HG03521 (cell line): ENCODE measurements at regions not wholly inside any gene's neighbourhood (a gene's known extent, or its start where the extent isn't known, plus 50 kb on each side); places are given as distances from the start of the nearest gene placed in this dataset.
"Not testable (repeated sequence)": the region's sequence is repeated elsewhere in the genome, so short reads cannot be mapped to it uniquely, and the experiment has no call there.

ENCODE experiments used
- ATAC-seq: cut with Tn5 transposase; IDR thresholded peaks from one replicate; pipeline ENCODE4 v1.9.1; 2021; ENCODE audit warnings: mild to moderate bottlenecking, moderate library complexity; ENCODE audit not compliant: unreplicated experiment

DNA sequence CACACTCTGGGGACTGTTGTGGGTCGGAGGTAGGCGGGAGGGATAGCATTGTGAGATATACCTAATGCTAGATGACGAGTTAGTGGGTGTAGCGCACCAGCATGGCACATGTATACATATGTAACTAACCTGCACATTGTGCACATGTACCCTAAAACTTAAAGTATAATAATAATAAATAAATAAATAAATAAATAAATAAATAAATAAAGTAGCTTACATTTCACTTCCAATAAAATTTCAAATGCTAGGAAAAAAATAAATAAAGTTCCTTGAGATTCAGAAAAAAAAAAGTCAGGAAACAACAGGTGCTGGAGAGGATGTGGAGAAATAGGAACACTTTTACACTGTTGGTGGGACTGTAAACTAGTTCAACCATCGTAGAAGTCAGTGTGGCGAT lies 353.5 kb upstream of the UBE2E2 start:
- not testable (repeated sequence) for ATAC-seq

DNA sequence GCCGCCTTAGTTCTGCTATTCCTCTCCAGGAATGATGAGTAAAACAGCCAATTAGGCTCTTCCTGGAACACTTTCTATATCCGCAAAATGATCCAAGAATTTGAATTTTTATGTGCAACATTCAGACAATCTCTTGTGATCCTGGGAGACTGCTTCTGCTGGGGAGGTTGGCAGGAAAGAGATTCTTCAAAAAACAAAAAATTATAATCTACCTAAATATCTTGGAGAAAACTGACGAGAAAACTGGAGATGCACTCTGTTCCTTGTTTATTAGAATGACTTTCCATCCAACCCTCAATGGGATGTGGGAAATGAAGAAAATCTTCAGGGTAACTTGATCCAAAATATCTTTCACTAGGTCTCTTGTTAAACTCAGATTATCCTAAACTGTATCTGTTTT lies 346.3 kb upstream of the UBE2E2 start:
- ATAC-seq: no peak

DNA sequence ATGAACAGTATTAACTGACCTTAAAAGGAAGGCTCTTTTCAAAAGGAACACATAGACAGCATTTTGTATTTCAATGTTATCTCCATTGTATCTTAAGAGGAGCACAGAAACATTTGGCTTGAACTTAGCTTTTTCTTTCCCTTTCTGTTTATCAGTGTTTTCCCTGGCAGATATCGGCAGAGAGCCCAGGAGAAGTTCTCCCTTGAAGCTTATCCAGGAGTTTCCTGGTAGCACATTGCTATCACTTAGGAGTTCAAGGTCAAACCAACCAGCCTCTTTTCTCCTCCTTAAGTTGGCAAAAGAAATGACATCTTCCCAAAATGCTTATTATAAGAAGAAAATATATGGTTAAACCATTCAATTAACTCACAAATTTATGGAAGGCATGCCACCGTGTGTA lies 344.6 kb upstream of the UBE2E2 start:
- no peak for ATAC-seq

DNA sequence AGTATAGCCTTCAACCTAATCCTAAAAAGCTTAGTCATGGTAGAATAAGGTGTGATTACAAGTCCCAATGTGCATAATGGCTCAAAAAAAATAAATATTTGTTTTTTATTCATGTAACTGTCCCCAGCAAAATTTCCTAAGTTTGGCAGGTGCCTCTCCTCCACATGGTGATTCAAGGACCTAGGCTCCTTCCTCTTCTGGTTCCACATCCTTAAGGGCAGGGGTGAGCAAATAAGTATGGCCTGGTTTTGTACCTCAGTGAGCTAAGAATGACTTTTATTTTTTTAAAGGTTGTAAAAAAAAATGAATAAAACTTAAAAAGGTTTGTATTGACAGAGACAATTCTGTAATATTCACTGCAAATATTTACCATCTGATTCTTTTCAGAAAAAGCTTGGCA lies 343.5 kb upstream of the UBE2E2 start:
- ATAC-seq: no peak

DNA sequence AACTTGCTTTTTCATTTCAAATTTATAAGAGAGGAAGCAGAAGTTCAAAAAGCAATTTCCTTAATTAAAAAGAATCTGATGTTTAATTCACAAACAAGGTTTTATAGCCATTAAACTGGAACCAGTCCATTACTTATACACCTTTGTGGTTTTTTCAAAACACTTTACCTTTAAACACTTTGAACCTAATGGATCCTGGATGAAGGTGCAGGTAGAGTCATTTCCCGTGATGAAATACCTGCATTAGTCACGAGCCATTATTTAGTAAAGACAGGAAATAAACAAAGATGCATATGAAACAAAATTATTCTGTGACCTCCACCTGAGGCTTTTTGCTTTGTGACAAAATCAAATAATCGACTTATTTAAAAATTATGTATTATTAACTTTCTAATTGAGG lies 341.7 kb upstream of the UBE2E2 start:
- no peak for ATAC-seq

DNA sequence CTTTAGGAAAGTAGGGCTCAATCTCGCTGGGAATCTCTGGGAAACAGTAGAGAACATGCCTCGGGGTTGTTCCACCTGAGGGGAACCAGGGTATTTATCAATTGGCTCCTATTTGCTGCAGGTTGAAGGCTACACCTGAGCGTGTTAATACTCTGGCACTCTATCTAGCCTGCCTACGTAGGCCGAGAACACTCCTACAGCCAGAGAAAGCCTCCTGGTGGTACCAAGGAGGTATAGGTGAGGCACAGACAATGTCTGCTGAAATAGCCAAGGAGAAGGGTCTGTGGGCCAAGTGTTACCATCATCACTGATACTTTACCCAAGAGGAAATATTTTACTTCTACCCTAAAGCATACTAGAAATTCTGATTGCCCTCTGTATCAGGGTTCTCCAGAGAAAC lies 341.0 kb upstream of the UBE2E2 start:
- no peak for ATAC-seq

DNA sequence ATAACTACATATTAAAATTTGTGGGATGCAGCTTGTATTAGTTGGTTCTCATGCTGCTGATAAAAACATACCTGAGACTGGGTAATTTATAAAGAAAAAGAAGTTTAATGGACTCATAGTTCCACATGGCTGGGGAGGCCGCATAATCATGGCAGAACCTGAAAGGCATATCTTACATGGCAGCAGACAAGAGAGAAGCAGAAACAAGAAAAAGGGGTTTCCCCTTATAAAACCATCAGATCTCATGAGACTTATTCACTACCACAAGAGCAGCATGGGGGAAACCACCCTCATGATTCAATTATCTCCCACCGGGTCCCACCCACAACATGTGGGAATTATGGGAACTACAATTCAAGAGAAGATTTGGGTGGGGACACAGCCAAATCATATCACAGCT lies 320.3 kb upstream of the UBE2E2 start:
- not testable (repeated sequence) for ATAC-seq

DNA sequence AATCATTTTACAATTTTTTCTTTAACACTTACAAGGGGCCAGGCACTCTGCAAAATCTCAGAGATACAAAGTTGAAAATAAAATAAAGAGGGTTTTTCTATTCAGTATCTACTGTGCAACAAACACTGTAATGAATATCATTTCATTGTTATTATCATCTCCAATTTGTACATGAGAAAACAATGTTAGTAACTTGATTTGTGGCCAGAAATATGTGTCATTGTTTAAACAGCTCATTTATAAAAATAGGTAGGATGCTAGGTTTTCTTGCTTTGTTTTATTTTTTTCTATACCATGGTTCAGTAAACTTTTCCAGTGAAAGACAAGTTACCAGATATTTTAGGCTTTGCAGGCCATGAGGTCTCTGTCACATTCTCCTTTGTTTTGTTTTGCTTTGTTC lies 318.1 kb upstream of the UBE2E2 start:
- no peak for ATAC-seq

DNA sequence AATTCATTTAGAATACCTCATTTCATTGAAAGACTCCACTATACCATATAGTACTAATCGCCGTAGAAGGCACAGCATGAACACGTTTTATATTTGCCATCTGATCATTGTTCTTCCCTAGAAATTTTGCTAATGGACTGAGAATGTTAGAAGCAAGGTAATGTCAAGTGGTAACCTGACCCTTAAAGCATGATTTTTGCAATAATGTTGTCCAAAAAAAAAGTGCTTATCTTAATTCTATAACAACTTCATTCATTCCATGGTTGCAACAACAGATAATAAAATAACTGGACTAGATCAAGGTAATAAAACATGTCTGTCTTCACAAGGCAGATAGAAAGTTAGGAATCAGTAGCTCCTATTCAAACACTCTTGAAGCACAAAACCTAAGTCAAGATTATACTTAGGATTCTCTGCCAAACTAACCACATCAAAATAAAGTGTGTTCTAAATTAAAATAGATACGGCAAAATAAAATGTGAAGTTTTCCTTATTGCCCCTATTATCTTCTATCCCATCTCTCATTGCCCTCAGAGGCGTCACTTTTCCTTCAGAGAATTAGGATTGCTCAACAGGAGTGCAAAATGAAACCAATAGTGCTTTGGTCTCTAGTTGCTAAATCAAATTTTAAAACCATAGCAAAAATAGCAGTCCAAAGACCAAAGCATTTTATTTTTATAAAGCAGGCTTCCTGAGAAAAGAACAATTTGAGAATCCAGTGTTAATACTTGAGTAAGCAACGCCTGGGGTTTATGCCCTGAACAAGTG lies 317.4 kb upstream of the UBE2E2 start:
- no peak for ATAC-seq

DNA sequence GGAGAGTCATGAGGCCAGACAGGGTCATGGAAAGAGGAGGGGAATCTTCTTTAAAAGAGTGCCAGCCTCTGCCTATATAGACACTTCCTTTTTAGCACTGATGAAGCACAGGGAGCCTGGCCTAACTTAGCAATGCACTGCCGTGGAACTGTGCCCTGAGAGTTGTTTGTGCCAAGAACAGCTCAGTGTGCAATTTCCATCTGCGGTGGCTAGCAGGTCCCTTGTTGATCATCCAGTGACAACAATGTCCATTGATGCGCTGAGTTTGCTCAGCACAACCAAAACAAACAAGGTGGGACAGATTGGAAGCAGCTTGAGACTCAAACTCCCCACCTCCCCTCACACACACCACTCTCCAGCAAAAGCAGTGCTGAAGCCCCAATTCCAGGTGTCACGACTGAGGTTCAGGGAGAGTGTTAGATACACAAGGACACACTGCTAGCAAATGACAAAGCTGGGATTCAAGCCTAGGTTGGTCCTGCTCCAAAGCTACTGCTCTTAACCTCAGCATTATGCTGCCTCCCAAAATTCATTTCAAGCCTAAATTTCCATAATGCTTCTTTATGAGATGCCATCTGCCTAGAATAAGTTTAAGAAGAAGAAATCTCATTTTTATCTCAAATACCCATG lies 316.6 kb upstream of the UBE2E2 start:
- ATAC-seq: no peak

DNA sequence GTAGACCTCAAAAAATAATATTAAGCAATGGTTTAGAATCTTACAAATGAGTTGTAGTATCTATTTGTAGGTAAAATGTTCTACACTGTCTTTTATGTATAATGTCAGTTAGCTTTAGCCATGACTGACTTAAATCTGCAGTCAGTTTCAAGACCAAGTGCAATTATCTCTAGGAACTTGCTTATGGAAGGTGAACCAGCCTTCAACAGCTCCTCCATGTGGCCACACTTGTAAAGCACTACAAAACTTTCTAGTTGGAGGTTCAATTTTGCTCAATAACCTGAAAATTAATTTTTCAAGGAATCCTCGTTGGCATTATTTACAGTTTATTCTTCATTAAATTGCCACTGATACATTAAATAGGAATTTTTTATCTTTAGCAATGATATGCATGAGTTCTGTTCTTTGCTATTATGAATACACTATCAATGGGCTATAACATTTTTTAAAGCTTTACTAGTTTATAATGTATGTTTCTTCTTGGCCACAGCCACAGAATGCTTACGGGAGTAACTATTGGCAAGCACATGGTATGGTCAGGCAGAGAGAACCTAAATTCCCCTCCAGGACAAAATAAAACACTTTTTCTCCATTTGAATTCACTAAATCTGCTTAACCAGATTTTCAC lies 315.3 kb upstream of the UBE2E2 start:
- ATAC-seq: no peak

DNA sequence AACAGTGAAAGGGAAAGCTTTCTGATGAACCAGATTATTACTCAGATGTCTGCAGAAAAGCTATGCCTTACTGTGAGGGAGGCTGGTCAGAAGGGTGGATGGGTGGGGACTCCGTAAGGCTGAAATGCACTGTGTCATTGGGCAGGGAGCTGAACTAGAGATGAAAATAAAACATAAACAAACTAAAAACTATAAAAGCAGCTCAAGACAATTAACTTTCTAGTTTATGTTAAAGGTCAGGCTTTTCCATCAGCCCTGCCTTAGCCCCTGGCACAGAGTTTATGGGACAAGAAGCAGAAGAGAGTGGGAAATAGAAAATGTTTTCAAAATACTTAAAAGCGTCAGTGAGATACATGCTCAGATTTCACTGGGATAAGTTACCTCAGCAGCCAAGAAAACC lies 310.0 kb upstream of the UBE2E2 start:
- no peak for ATAC-seq

DNA sequence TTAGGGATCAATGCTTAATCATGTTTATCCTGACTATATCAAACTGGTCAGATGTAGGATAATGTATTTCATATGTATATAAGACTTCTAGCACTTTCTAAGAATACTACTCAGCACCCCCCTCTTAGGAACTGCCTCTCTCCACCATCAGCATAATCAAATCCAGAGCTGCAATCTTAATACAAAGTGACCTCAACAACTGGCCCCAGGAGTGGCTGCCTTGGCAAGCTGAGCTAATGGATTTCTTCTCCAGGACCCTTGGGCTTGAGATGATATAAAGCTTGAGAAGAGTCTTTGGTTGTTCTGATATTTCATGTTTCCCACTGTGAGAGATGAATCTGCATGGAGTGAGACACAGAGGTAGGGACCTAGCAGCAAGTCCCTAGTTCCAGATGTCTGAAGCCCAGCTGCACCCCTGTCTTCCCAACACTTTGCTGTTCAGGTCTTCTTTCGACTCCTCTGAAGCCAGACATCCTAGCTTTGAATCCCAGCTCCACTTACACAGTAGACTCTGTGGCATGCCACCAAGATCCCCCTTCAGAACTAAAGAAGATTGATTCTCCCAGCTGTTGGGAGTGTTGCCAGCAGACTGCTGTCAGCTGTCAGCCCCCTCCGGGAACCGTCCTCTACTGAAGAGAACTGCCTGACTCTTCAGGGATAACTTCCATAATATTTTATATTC lies 309.3 kb upstream of the UBE2E2 start:
- no peak for ATAC-seq

DNA sequence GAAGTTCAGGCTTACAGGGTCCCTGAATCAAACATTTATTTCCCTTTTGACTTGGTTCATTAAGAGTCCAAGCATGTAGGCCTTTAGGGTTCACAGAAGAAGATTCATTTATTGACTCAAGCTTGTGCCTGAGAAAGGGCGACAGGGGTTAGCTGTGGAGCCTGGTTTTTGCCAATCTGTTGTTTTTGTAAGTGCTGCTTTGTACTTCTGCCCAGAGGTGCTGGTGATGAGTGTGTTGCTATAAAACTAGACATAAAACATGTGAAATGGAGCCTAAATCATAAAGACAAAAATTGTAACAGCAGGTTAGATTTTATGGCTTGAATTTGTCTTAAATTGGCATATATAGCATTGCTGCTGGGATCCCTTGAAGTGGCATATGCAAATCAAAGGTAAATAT lies 308.3 kb upstream of the UBE2E2 start:
- ATAC-seq: no peak

DNA sequence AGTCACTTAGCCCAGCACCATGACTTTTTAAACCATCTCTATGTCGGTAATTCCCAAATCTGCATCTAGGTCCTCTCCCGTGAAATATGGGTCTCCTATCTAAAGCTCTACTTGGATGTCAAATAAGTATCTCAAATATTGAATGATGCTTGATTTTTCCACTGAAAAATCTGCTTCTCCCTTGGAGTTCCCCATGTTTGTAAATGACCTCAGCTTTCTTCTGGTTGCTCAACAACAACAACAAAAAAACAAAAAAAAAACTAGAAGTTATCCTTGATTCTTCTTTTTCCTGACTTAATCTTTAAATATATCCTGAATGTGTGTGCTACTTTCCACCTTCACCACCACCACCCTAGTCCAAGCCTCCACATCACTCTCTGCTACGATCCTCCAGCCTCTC lies 307.5 kb upstream of the UBE2E2 start:
- ATAC-seq: no peak

DNA sequence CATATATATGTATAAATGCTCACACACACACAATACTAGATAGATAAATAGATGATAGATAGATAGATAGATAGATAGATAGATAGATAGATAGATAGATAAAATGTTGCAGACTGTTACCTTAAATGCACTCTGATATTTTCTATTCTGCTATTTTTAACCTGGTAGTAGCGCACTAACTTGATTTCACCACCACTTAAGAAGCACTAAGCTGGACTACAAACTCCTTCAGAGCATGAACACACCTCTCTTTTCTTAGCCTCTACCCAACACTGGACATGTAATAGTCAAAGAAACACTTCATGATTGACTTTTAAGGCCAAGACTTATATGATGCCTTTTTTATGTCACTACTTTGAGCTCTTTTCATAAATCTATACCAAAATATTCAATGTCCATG lies 304.6 kb upstream of the UBE2E2 start:
- ATAC-seq: no peak

DNA sequence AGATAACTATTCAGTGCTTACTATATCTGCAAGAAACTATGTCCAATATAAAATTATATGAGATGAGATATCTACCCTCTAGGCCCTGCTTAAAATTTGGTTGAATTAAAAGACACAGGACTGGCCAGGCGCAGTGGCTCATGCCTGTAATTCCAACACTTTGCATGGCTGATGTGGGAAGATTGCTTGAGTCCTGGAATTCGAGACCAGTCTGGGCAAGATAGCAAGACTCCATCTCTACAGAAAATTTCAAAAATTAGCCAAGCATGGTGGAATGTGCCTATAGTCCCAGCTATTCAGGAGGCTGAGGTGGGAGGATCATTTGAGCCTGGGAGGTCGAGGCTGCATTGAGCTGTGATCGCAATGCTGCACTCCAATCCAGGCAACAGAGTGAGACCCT lies 303.7 kb upstream of the UBE2E2 start:
- ATAC-seq: no peak

DNA sequence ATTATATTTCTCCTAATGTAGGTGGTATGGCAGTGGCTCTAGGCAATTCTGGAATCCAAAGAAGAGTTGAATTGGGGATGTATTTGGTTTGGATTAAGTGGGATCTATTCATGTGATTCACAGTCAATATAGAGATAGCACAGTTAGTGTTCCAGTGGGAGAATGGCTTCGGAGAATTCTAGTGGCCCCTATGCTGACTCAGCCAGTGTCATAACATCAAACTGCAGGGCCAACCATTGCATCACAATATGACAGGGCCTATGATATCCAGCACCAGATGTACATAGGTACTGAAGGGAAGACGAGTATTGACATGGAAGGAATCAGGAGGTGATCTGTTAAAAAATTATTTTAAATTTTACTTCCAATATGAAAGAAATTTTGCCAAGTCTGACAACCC lies 302.8 kb upstream of the UBE2E2 start:
- no peak for ATAC-seq

DNA sequence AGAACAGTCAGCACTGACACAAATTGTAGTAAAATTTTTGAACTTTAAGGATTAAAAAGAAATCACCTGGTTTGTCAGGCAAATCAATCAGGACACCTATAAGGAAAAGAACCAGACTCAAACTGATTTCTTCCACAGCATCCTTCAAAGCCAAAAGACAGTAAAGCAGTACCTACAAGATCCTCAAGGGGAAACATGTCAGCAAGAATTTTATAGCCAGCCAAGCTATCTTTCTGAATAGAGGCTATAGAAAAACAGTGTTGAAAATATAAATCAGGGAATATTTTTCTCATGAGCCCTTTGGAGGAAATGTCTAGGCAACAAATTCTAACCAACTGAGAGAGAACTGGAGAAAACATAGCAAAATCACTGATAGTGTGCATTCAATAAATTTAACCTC lies 301.4 kb upstream of the UBE2E2 start:
- ATAC-seq: no peak

DNA sequence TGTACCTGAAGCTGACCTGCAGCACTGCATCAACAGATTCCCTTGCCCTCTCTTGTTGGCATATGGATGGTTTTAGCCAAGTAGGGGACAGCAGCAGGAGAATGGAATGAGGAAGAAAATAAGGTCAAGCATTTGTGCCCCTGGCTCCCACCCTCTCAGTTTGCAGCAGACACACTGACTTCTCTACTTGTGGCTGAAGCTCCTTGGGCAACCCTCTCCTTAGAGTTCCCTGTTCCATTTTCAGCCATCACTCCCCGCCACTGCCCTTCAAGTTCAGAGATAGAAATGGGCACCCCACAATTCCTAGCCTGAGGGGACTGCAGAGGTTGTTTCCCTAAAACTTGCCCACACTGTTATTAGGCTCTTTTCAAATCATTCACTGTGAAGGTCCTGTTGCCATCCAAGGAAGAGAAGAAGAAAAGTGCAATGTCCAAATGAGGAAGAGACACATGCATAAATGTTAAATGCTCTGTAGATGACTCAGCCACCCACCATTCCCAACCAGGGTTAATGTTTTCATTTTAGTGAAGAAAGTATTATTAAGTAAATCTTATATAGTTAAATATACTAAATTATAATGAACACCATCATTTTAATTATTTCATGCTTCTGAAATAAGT lies 295.9 kb upstream of the UBE2E2 start:
- ATAC-seq: no peak

DNA sequence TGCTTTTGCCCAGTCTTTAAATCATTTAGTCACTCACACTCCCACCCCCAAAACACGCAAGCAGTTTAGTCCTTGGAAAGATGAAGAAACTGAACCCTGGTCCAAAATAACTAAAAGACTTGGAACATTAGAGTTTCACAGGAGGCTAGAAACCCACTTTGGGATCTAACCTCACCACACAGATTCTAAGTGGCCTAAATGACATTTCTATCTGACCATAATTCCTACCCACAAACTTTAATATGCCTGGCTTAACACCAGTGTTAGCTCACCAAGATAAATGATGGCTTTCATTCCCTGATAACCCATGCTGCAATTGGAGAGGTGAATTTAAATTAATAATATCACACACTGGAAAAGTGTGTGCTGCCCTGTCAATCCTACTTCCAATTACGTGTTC lies 295.3 kb upstream of the UBE2E2 start:
- no peak for ATAC-seq
